Upper lobe of right lung (tissue), 1 donor: ENCODE measurements at regions not wholly inside any gene's neighbourhood (a gene's known extent, or its start where the extent isn't known, plus 50 kb on each side); places are given as distances from the start of the nearest gene placed in this dataset.

Experiments used
- ATAC-seq: fragments of 200-7000 bp; cut with Tn5 transposase; one replicate; pipeline ENCODE4 v1.9.1; 2020; ENCODE audit warnings: mild to moderate bottlenecking, moderate library complexity
- DNase-seq: peaks from one replicate; pipeline ENCODE4 v3.0.0-alpha.2; 2020
- H3K27ac ChIP-seq: fragments of 200-600 bp; one replicate; pipeline ENCODE4 v1.8.0; 2022
- H3K27me3 ChIP-seq: fragments of 200-600 bp; one replicate; pipeline ENCODE4 v1.8.0; 2022; ENCODE audit warnings: mild to moderate bottlenecking
- H3K36me3 ChIP-seq: fragments of 200-600 bp; one replicate; pipeline ENCODE4 v1.8.0; 2022
- H3K4me1 ChIP-seq: fragments of 200-600 bp; one replicate; pipeline ENCODE4 v1.8.0; 2022
- H3K4me3 ChIP-seq: fragments of 200-600 bp; one replicate; pipeline ENCODE4 v1.8.0; 2022; ENCODE audit warnings: mild to moderate bottlenecking
- H3K9me3 ChIP-seq: fragments of 200-600 bp; one replicate; pipeline ENCODE4 v1.8.0; 2022
- intact Hi-C: fragments of 100-400 bp; cut with DNase I; formaldehyde crosslinking; loops from one replicate; pipeline ENCODE4 v1.11.0; 2022
- TF ChIP-seq, protein P1 (sequence below): fragments of 200-600 bp; IDR thresholded peaks from one replicate; pipeline ENCODE4 v1.8.0; 2022; ENCODE audit warnings: antibody characterized with exemption
- donor health status: DM: no; HTN: yes; CAD: no; lungs with severe emphysema.

DNA sequence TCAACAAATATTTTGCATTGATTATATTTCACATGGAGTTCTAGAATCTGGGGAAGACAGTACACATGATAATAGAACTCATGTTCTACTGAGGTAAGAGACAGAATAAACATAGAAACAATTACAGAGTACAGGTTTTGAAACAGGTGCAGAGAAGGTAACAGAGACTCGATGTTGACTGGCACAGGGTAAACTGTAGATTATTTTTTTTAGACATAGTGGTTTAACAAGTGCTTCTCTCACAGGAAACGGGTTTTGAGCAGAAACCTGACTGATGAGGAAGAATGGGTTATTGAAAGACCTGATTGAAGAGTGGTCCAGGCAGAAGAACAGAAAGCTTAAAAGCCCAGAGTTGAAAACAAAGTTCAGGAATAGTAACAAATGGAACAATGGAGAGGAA lies 1002.5 kb upstream of the FAM98A start:
- intact Hi-C loops = no loop called here
- no peak for DNase-seq
- ATAC-seq = no peak

DNA sequence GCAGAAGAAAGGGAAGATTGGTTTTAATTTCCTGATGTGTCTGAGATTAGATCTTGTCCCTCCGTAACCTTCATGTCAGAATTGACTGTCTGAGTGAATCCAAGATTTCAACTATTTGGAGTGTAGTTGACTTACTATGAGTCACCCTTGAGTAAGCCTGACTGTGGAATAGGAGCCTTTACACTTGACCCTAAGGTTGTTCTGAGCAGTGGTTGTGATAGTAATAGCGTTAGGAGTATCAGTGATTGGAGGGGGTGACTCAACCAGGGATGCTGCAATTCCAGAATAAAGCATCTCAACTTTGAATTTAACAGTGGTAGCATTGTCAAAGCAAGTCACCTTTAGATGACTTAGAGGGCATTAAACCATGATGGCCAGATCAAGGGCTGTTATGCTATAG lies 979.5 kb upstream of the FAM98A start:
- Histone ChIP-seq H3K36me3 (no peaks in the 10 kb centered on the region), H3K4me1 (no peaks in the 10 kb centered on the region), H3K4me3 (no peak overlapping the region), H3K9me3 (no peaks in the 10 kb centered on the region), H3K27ac (no peak overlapping the region), H3K27me3 (no peaks in the 10 kb centered on the region)
- ATAC-seq (no peak), DNase-seq (no peak)
- TF ChIP-seq, protein P1, sequence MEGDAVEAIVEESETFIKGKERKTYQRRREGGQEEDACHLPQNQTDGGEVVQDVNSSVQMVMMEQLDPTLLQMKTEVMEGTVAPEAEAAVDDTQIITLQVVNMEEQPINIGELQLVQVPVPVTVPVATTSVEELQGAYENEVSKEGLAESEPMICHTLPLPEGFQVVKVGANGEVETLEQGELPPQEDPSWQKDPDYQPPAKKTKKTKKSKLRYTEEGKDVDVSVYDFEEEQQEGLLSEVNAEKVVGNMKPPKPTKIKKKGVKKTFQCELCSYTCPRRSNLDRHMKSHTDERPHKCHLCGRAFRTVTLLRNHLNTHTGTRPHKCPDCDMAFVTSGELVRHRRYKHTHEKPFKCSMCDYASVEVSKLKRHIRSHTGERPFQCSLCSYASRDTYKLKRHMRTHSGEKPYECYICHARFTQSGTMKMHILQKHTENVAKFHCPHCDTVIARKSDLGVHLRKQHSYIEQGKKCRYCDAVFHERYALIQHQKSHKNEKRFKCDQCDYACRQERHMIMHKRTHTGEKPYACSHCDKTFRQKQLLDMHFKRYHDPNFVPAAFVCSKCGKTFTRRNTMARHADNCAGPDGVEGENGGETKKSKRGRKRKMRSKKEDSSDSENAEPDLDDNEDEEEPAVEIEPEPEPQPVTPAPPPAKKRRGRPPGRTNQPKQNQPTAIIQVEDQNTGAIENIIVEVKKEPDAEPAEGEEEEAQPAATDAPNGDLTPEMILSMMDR = no peak
- intact Hi-C loops = no loop called here

More for the DNA sequence above, 1002.5 kb upstream of the FAM98A start:
- H3K36me3 ChIP-seq = no peaks in the 10 kb centered on the region
- no peak overlapping the region for H3K27ac ChIP-seq
- no peaks in the 10 kb centered on the region for H3K9me3 ChIP-seq
- H3K27me3 ChIP-seq = no peaks in the 10 kb centered on the region
- H3K4me3 ChIP-seq = no peak overlapping the region
- H3K4me1 ChIP-seq = no peaks in the 10 kb centered on the region
- TF ChIP-seq, protein P1 = no peak

DNA sequence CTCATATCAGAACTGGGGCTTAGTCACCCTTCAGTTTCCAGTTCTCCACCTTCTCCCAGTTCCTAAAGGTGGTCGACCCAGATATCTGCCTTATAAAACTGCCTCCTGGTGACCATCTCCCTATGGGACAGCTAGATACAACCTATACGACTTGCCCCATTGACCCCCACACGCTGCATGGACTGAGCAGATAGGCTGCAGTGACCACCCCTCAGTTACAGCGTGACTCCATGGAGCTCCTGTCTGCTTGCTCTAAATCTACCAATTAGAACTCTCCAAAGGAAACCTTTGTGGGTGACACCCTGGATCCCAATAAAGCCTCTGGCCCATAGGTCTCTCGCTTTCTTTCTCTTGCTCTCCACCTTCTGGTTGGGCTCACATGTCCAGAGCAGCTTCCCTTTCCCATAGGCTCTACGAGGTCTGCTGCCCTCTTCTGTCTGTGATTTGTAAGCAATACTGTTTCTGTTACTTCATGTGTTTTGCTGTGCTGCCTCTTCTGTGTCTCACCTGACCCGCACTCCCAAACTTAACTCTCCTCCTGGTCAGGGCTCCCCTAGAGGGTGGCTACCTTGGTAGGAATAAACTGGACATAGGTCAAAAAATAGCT lies 971.3 kb upstream of the FAM98A start:
- DNase-seq = no peak
- Histone ChIP-seq H3K27ac (no peak overlapping the region), H3K36me3 (no peaks in the 10 kb centered on the region), H3K4me3 (no peak overlapping the region), H3K4me1 (no peaks in the 10 kb centered on the region), H3K9me3 (no peaks in the 10 kb centered on the region), H3K27me3 (no peaks in the 10 kb centered on the region)
- ATAC-seq = peak; percentile 86
- TF ChIP-seq, protein P1 = peak; percentile 36
- intact Hi-C loops = no loop called here

DNA sequence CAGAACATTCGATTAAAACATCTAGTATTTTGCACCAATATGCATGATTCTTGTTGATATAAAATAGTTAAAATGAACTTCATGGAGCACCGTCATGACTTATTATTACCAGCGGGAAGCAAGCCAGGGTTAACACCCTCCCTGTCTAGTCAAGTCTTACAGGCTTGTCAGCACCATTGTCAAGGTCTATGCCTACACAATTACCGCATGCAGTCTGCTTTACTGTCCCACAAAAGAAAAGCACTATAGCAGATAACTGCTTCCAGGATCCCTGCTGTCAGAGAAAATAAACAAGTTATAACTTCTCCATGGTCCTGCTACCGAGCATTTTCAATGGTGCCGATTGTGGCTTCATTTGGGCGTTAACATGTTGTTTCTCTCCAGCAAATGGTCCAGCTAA lies 968.0 kb upstream of the FAM98A start:
- TF ChIP-seq, protein P1 = no peak
- intact Hi-C loops = no loop called here
- no peak overlapping the region for H3K4me3 ChIP-seq
- ATAC-seq = no peak
- no peak for DNase-seq
- H3K9me3 ChIP-seq = no peaks in the 10 kb centered on the region
- H3K36me3 ChIP-seq = no peaks in the 10 kb centered on the region
- H3K4me1 ChIP-seq = no peaks in the 10 kb centered on the region
- no peaks in the 10 kb centered on the region for H3K27me3 ChIP-seq
- H3K27ac ChIP-seq = no peak overlapping the region

DNA sequence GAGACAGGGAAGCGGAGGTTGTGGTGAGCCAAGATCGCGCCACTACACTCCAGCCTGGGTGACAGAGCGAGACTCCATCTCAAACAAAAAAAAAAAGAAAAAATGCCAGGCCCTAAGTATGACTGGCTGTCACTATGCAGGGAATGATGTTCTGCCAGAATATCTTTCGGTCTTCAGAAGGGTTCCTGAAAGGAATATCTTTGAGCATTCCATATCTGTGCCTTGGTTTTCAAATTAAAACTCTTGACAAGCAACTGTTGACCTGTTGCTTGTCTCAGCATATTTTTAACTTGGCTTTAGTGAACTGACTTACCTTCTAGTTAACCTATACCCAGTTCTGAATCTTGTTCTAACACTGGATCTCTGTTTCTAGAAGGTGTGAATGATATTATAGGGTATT lies 953.2 kb upstream of the FAM98A start:
- DNase-seq (no peak), ATAC-seq (no peak)
- H3K27me3 ChIP-seq = no peaks in the 10 kb centered on the region

More for the DNA sequence above, 953.2 kb upstream of the FAM98A start:
- H3K9me3 ChIP-seq = no peaks in the 10 kb centered on the region
- TF ChIP-seq, protein P1 = no peak
- intact Hi-C loops = no loop called here
- H3K4me3 ChIP-seq = no peak overlapping the region
- H3K4me1 ChIP-seq = no peaks in the 10 kb centered on the region
- no peak overlapping the region for H3K27ac ChIP-seq
- no peaks in the 10 kb centered on the region for H3K36me3 ChIP-seq
